ENCODE measurements at regions not wholly inside any gene's neighbourhood (a gene's known extent, or its start where the extent isn't known, plus 50 kb on each side); places are given as distances from the start of the nearest gene placed in this dataset.

- H3K4me3 ChIP-seq (replicated peaks; ENCODE audit: insufficient read depth, low read length) = no peak overlapping the region
- DNase-seq (ENCODE audit: low read depth in 1 of 2, low spot score in 1 of 2) = no peak
- TF ChIP-seq CTCF (IDR thresholded peaks at IDR 0.05; ENCODE audit: insufficient read depth, low read length) (no peak), POLR2AphosphoS5 (IDR thresholded peaks at IDR 0.05; ENCODE audit: low read depth) (no peak), REST (IDR thresholded peaks at IDR 0.05; ENCODE audit: insufficient replicate concordance, low read depth) (no peak), GABPA (IDR thresholded peaks at IDR 0.05; ENCODE audit: low read depth) (no peak), SPI1 (IDR thresholded peaks at IDR 0.05; ENCODE audit: borderline replicate concordance, low read depth) (no peak)
- no peak overlapping the region for H3K27ac ChIP-seq (replicated peaks)
- no peaks in the 10 kb centered on the region for H3K27me3 ChIP-seq (ENCODE audit: insufficient read depth, poor library complexity, severe bottlenecking)
Observed at GRCh38 chr6:40194447-40195170, 260.3 kb upstream of the MOCS1 start.

- no peaks in the 10 kb centered on the region for H3K27me3 ChIP-seq (ENCODE audit: insufficient read depth, poor library complexity, severe bottlenecking)
- H3K27ac ChIP-seq (replicated peaks) = no peak overlapping the region
- H3K4me3 ChIP-seq (replicated peaks; ENCODE audit: insufficient read depth, low read length) = no peak overlapping the region
- DNase-seq (ENCODE audit: low read depth in 1 of 2, low spot score in 1 of 2) = no peak
- TF ChIP-seq GABPA (IDR thresholded peaks at IDR 0.05; ENCODE audit: low read depth) = no peak
- TF ChIP-seq POLR2AphosphoS5 (IDR thresholded peaks at IDR 0.05; ENCODE audit: low read depth) = no peak
- TF ChIP-seq REST (IDR thresholded peaks at IDR 0.05; ENCODE audit: insufficient replicate concordance, low read depth) = no peak
- TF ChIP-seq SPI1 (IDR thresholded peaks at IDR 0.05; ENCODE audit: borderline replicate concordance, low read depth) = no peak
- TF ChIP-seq CTCF (IDR thresholded peaks at IDR 0.05; ENCODE audit: insufficient read depth, low read length) = no peak
Observed at GRCh38 chr6:40192516-40192915, 258.3 kb upstream of the MOCS1 start.

- no peak for TF ChIP-seq REST (IDR thresholded peaks at IDR 0.05; ENCODE audit: insufficient replicate concordance, low read depth)
- no peak for TF ChIP-seq GABPA (IDR thresholded peaks at IDR 0.05; ENCODE audit: low read depth)
- TF ChIP-seq SPI1 (IDR thresholded peaks at IDR 0.05; ENCODE audit: borderline replicate concordance, low read depth) = no peak
- no peak for TF ChIP-seq CTCF (IDR thresholded peaks at IDR 0.05; ENCODE audit: insufficient read depth, low read length)
- Histone ChIP-seq H3K4me3 (replicated peaks; ENCODE audit: insufficient read depth, low read length) (no peak overlapping the region), H3K27ac (replicated peaks) (no peak overlapping the region), H3K27me3 (ENCODE audit: insufficient read depth, poor library complexity, severe bottlenecking) (no peaks in the 10 kb centered on the region)
- DNase-seq (ENCODE audit: low read depth in 1 of 2, low spot score in 1 of 2) = no peak
Observed at GRCh38 chr6:40188931-40189330, 254.7 kb upstream of the MOCS1 start.

All from HL-60 (cell line).